ENCODE measurements at regions not wholly inside any gene's neighbourhood (a gene's known extent, or its start where the extent isn't known, plus 50 kb on each side); places are given as distances from the start of the nearest gene placed in this dataset.

- H3K9me3 ChIP-seq (ENCODE audit: control insufficient read depth, insufficient read depth, low read length), result peaks cover 16% of the 10 kb centered on the region
- no peak overlapping the region for H3K4me2 ChIP-seq (ENCODE audit: low read depth, low read length)
- TF ChIP-seq RCOR1 (IDR thresholded peaks at IDR 0.05; ENCODE audit: insufficient replicate concordance, low read length), result no peak
- no peak for TF ChIP-seq CEBPB (IDR thresholded peaks at IDR 0.05; ENCODE audit: low read depth, low read length)
- no peak for TF ChIP-seq CTCF (conservative IDR thresholded peaks at IDR 0.05; ENCODE audit: low read depth, low read length)
- TF ChIP-seq MAZ (IDR thresholded peaks at IDR 0.05; ENCODE audit: borderline replicate concordance, low read depth, low read length), result no peak
- no peak for TF ChIP-seq CHD1 (IDR thresholded peaks at IDR 0.05; ENCODE audit: low read depth, low read length)
- TF ChIP-seq SMC3 (IDR thresholded peaks at IDR 0.05; ENCODE audit: low read depth, low read length), result no peak
- TF ChIP-seq NFE2L2 (IDR thresholded peaks at IDR 0.05; ENCODE audit: low read depth, low read length), result no peak
- TF ChIP-seq POLR2A (IDR thresholded peaks at IDR 0.05; ENCODE audit: low read depth, low read length), result no peak
- in situ Hi-C loops (cut with MboI; ENCODE audit: low sequenced_read_pairs), result no loop called here
- H2BK5ac ChIP-seq (ENCODE audit: low read depth, low read length, poor library complexity, severe bottlenecking), result no peak overlapping the region
- H3K9me1 ChIP-seq (ENCODE audit: insufficient read depth, low read length), result no peaks in the 10 kb centered on the region
- DNase-seq, result no peak
- no peak overlapping the region for H3K27ac ChIP-seq (ENCODE audit: insufficient read depth, low read length)
- H3K4me3 ChIP-seq (ENCODE audit: insufficient read depth, low read depth, low read length), result no peak overlapping the region
- CTCF ChIA-PET, result no interaction called here
- intact Hi-C loops (cut with micrococcal nuclease), result no loop called here
- H3K4me1 ChIP-seq (ENCODE audit: control insufficient read depth, insufficient read depth, low read length), result no peaks in the 10 kb centered on the region
- no peaks in the 10 kb centered on the region for H3K79me1 ChIP-seq (ENCODE audit: low read depth in 1 of 2, low read length in 2 of 2)
- H2AK5ac ChIP-seq (ENCODE audit: low read depth, low read length), result no peak overlapping the region
- WGBS, 2 experiments (ENCODE audit: extremely low coverage in 2 of 2, insufficient read length in 1 of 2), result no CpG with 5 or more reads among the region's 3 CpGs
- H2BK20ac ChIP-seq (ENCODE audit: low read depth, low read length), result no peak overlapping the region
- no peak overlapping the region for H3K9ac ChIP-seq (ENCODE audit: low read depth, low read length)
- H2BK120ac ChIP-seq (ENCODE audit: low read depth, low read length), result no peak overlapping the region
- no peak overlapping the region for H3K18ac ChIP-seq (ENCODE audit: low read depth, low read length)
- H4K5ac ChIP-seq (ENCODE audit: low read depth, low read length), result no peak overlapping the region
- no peaks in the 10 kb centered on the region for H3K27me3 ChIP-seq (ENCODE audit: control insufficient read depth, insufficient read depth, low read length)
- BruUV-seq (replicated peaks), result no TSS peak
- no peak overlapping the region for H4K91ac ChIP-seq (ENCODE audit: insufficient read depth, low read depth, low read length)
- H3K23ac ChIP-seq (ENCODE audit: low read depth, low read length), result no peak overlapping the region
- H3K4ac ChIP-seq (ENCODE audit: low read depth, low read length), result no peak overlapping the region
- H2AFZ ChIP-seq (replicated peaks; ENCODE audit: low read length, poor library complexity), result no peak overlapping the region
- dilution Hi-C loops (cut with HindIII; ENCODE audit: low sequenced_read_pairs, unreplicated experiment), result no loop called here
- no peak overlapping the region for H4K8ac ChIP-seq (ENCODE audit: low read depth in 2 of 2, low read length in 2 of 2)
- no peak overlapping the region for H3K14ac ChIP-seq (replicated peaks; ENCODE audit: low read depth, low read length)
- H2BK15ac ChIP-seq (ENCODE audit: low read depth, low read length), result no peak overlapping the region
- no peaks in the 10 kb centered on the region for H4K20me1 ChIP-seq (ENCODE audit: insufficient read depth, low read length)
- POLR2A ChIA-PET (ENCODE audit: unreplicated experiment), result no interaction called here
- no peak overlapping the region for H3K56ac ChIP-seq (ENCODE audit: extremely low read depth, insufficient read depth, low read length)
- H3K36me3 ChIP-seq (ENCODE audit: control insufficient read depth, insufficient read depth, low read length), result no peaks in the 10 kb centered on the region
- no peak for ATAC-seq (ENCODE audit: low read depth)
- no peak overlapping the region for H2AK9ac ChIP-seq (replicated peaks; ENCODE audit: low read depth, low read length, poor library complexity)
These were observed 464.0 kb upstream of the CDH4 start for GRCh38 chr20:60788070-60788469.
